BLaER1 (cell line): ENCODE measurements at regions not wholly inside any gene's neighbourhood (a gene's known extent, or its start where the extent isn't known, plus 50 kb on each side); places are given as distances from the start of the nearest gene placed in this dataset.

Source experiments
- H3K27ac ChIP-seq: shearing (Covaris generic); formaldehyde crosslinking; 2 replicates; pipeline ENCODE4 v1.8.1; 2022
- H3K27me3 ChIP-seq: shearing (Covaris generic); formaldehyde crosslinking; 2 replicates; pipeline ENCODE4 v1.8.1; 2022
- H3K36me3 ChIP-seq: shearing (Covaris generic); formaldehyde crosslinking; 2 replicates; pipeline ENCODE4 v1.8.1; 2022
- H3K4me1 ChIP-seq: shearing (Covaris generic); formaldehyde crosslinking; 2 replicates; pipeline ENCODE4 v1.8.1; 2022
- H3K4me2 ChIP-seq: shearing (Covaris generic); formaldehyde crosslinking; 2 replicates; pipeline ENCODE4 v1.8.1; 2022
- H3K4me3 ChIP-seq: shearing (Covaris generic); formaldehyde crosslinking; 2 replicates; pipeline ENCODE4 v1.8.1; 2022
- H3K9ac ChIP-seq: shearing (Covaris generic); formaldehyde crosslinking; 2 replicates; pipeline ENCODE4 v1.8.1; 2022
- H3K9me3 ChIP-seq: shearing (Covaris generic); formaldehyde crosslinking; 2 replicates; pipeline ENCODE4 v1.8.1; 2022
- H4K20me1 ChIP-seq: shearing (Covaris generic); formaldehyde crosslinking; 2 replicates; pipeline ENCODE4 v1.8.1; 2022
- Cebpa-rat ChIP-seq: shearing (Covaris generic); IDR thresholded peaks from 2 replicates; pipeline ENCODE4 v1.8.1; 2022

DNA sequence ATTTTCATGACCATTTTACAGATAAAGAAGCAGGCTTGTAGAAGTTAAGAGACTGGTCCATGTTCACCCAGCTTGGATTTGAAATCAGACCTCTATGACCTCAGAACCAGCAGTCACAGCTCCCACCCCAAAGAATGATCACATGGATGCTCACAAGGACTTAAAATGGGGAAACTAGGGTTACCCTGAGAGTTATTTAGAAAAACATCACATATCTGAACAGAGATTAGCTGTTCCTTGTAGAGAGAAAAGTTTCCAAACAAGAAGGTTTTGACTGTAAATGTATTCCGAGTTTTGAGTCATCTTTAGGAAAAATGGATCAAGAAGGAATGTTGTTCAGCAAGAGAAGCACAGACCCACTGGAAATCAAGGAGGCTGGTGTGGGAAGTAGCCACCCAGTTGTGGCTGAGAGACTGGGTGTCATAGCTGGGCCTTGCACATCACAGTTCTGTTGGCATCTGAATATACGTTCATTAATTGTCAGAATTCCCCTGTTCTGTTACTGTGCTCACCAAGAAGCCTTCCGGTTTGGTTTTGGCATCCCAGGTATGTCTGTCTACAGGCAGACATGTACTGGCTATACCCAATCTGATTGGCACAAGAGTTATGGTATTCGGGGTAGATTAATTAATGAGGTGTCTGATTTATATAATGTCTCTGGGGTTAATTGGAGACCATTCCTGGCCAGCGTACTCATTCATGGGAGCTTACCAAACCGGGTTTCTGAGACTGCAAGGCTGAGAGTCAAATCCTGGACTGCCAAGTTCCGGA is 371.8 kb upstream of the SLC14A2 start:
- Histone ChIP-seq H3K9ac (no peak overlapping the region), H3K4me2 (no peak overlapping the region), H3K27me3 (no peaks in the 10 kb centered on the region), H3K27ac (no peak overlapping the region), H3K9me3 (no peaks in the 10 kb centered on the region), H3K36me3 (no peaks in the 10 kb centered on the region), H3K4me3 (no peak overlapping the region), H4K20me1 (no peaks in the 10 kb centered on the region), H3K4me1 (peaks cover 11% of the 10 kb centered on the region)
- no peak for TF ChIP-seq Cebpa-rat

DNA sequence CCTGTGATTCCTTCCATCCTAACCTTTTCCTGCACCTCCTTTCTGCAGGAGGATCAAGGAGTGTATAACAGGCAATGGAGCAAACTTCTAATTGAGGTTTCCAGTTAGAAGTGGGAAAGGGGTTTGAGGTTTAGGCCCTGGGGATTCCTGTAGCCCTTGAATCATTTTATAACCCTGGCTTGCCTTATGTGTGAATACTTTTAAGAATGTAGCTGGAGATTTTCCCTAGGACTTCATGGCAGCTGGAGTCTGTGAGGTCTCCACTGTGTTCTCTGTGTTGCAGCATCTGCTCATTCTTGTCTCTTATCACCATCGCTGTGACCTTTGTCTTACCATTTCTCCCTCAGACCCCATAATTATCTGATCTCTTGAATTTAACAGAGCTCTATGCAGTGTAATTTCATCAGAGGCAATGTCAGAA is 370.2 kb upstream of the SLC14A2 start:
- no peaks in the 10 kb centered on the region for H4K20me1 ChIP-seq
- H3K4me1 ChIP-seq, result peaks cover 17% of the 10 kb centered on the region
- H3K27ac ChIP-seq, result no peak overlapping the region
- H3K9me3 ChIP-seq, result no peaks in the 10 kb centered on the region
- no peaks in the 10 kb centered on the region for H3K27me3 ChIP-seq
- no peak overlapping the region for H3K4me2 ChIP-seq
- no peak overlapping the region for H3K9ac ChIP-seq
- H3K36me3 ChIP-seq, result no peaks in the 10 kb centered on the region
- TF ChIP-seq Cebpa-rat, result no peak
- no peak overlapping the region for H3K4me3 ChIP-seq

DNA sequence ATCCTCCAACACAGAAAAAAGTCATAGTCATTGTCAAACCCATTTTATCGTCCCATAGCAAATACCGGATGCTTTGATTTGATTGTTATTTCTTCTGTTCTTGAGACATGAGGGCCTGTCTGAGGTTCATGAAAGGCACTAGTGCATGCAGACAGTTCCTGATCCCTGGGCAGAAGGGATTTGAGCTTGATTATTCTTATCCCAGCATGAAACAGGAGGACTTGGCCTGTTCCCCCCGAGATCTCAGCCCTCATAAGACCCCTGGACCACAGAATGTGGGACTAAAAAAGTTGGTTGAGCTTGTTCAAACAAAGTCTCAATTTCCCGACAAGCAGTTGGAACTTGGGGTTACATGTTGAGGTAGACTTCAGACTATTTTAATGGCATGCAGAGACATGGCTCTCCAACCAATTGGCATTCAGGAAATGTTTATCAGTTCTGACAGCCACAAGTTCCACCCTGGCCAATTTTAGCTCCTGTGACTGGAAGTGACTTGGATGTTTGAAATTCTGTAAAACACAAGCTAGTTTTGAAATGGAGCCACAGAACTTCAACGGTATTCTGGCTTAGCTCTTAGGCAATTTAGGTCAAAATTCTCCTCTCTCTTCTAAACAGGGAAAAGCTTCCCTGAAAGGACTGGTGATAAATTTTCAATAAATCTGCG is 366.9 kb upstream of the SLC14A2 start:
- H3K4me2 ChIP-seq, result peak overlapping the region; percentile 58
- no peaks in the 10 kb centered on the region for H3K27me3 ChIP-seq
- H4K20me1 ChIP-seq, result no peaks in the 10 kb centered on the region
- H3K27ac ChIP-seq, result no peak overlapping the region
- no peaks in the 10 kb centered on the region for H3K9me3 ChIP-seq
- no peak overlapping the region for H3K9ac ChIP-seq
- no peak for TF ChIP-seq Cebpa-rat
- peaks cover 17% of the 10 kb centered on the region for H3K4me1 ChIP-seq
- no peak overlapping the region for H3K4me3 ChIP-seq
- no peaks in the 10 kb centered on the region for H3K36me3 ChIP-seq

DNA sequence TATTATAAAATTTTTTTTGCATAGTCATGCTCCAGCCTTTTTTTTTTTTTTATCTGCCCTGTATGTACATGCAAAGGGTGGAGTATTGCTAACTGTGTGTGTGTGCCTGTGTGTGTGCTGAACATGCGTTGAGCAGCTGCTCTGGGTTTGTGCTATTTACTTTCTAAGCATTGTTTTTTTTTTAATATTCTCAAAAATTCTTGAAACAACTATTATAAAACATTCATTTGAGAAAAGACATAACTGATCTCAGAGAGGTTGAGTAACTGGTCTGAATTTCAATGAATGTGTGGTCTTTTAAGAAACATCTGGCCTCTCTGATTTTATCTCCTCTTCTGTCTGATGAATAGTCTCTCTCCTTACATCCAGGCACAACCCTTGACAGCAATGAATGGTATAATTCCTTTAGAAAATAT is 366.0 kb upstream of the SLC14A2 start:
- H3K9me3 ChIP-seq, result no peaks in the 10 kb centered on the region
- H4K20me1 ChIP-seq, result no peaks in the 10 kb centered on the region
- H3K4me3 ChIP-seq, result no peak overlapping the region
- H3K9ac ChIP-seq, result no peak overlapping the region
- no peak for TF ChIP-seq Cebpa-rat
- peaks cover 17% of the 10 kb centered on the region for H3K4me1 ChIP-seq
- H3K36me3 ChIP-seq, result no peaks in the 10 kb centered on the region
- H3K27ac ChIP-seq, result no peak overlapping the region
- no peaks in the 10 kb centered on the region for H3K27me3 ChIP-seq
- no peak overlapping the region for H3K4me2 ChIP-seq

DNA sequence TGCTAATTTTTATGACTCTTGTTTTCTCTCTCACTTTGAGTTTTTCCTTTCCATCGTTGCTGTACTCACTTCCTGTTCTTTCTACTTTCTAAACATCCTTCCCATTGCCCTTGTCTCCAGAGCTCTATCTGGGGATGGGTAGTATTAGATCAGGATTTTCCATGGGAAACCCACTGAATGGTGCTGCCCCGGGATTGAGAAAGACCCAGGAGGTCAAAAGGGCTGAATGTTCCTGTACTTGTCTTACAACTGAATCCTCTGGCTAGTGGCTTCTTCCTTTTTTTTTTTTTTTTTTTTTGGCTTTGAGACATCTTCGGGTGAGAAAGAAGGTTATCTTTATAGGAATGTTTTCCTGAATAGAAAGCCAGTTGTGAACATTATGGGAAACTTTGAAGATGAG is 364.8 kb upstream of the SLC14A2 start:
- no peak for TF ChIP-seq Cebpa-rat
- no peaks in the 10 kb centered on the region for H4K20me1 ChIP-seq
- no peaks in the 10 kb centered on the region for H3K27me3 ChIP-seq
- H3K9ac ChIP-seq, result no peak overlapping the region
- no peak overlapping the region for H3K4me3 ChIP-seq
- no peak overlapping the region for H3K4me2 ChIP-seq
- H3K27ac ChIP-seq, result no peak overlapping the region
- H3K9me3 ChIP-seq, result no peaks in the 10 kb centered on the region
- peaks cover 17% of the 10 kb centered on the region for H3K4me1 ChIP-seq
- no peaks in the 10 kb centered on the region for H3K36me3 ChIP-seq

- Histone ChIP-seq H3K9ac (no peak overlapping the region), H4K20me1 (no peaks in the 10 kb centered on the region), H3K27ac (no peak overlapping the region), H3K4me3 (no peak overlapping the region), H3K36me3 (no peaks in the 10 kb centered on the region), H3K4me2 (no peak overlapping the region), H3K4me1 (peaks cover 17% of the 10 kb centered on the region), H3K27me3 (no peaks in the 10 kb centered on the region), H3K9me3 (no peaks in the 10 kb centered on the region)
- no peak for TF ChIP-seq Cebpa-rat
Observed at GRCh38 chr18:45251236-45251635, 364.0 kb upstream of the SLC14A2 start.

GRCh38 chr18:45252474-45252873 is 362.8 kb upstream of the SLC14A2 start:
- no peak for TF ChIP-seq Cebpa-rat
- H3K27me3 ChIP-seq, result no peaks in the 10 kb centered on the region
- no peaks in the 10 kb centered on the region for H3K9me3 ChIP-seq
- no peak overlapping the region for H3K4me2 ChIP-seq
- H3K4me1 ChIP-seq, result peaks cover 17% of the 10 kb centered on the region
- no peak overlapping the region for H3K9ac ChIP-seq
- H3K4me3 ChIP-seq, result no peak overlapping the region
- H3K27ac ChIP-seq, result no peak overlapping the region
- no peaks in the 10 kb centered on the region for H3K36me3 ChIP-seq
- H4K20me1 ChIP-seq, result no peaks in the 10 kb centered on the region

DNA sequence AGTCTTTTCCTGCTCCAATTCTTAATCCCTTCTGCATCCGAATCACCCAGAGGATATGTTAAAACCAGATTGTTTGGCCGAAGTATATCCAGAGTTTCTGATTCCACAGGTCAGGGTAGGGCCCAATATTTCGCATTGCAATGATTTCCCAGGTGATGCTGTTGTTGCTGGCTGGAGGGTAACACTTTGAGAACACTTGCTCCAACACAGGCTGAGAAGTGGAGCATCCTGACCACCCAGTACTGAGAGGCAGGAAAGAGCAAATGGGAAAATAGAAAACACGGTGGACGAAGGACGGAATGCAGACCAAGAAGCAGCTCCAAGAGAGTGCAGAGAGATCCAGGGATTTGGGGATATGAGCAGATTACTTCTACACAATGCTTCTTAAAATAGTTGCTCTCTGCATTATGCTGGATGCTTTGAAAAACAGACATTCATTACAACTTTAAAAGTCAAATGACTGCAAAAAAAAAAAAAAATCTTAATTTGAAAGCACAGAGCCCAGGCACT is 362.2 kb upstream of the SLC14A2 start:
- Histone ChIP-seq H3K27ac (no peak overlapping the region), H3K9ac (no peak overlapping the region), H4K20me1 (no peaks in the 10 kb centered on the region), H3K4me1 (peaks cover 11% of the 10 kb centered on the region), H3K4me3 (no peak overlapping the region), H3K4me2 (no peak overlapping the region), H3K27me3 (no peaks in the 10 kb centered on the region), H3K9me3 (no peaks in the 10 kb centered on the region), H3K36me3 (no peaks in the 10 kb centered on the region)
- TF ChIP-seq Cebpa-rat, result no peak

GRCh38 chr18:45253973-45254708 is 361.1 kb upstream of the SLC14A2 start:
- H3K27ac ChIP-seq, result no peak overlapping the region
- no peaks in the 10 kb centered on the region for H3K36me3 ChIP-seq
- H3K27me3 ChIP-seq, result no peaks in the 10 kb centered on the region
- no peak for TF ChIP-seq Cebpa-rat
- H3K9ac ChIP-seq, result no peak overlapping the region
- no peak overlapping the region for H3K4me3 ChIP-seq
- H3K4me1 ChIP-seq, result peaks cover under 1% of the 10 kb centered on the region
- no peaks in the 10 kb centered on the region for H4K20me1 ChIP-seq
- no peaks in the 10 kb centered on the region for H3K9me3 ChIP-seq
- no peak overlapping the region for H3K4me2 ChIP-seq

DNA sequence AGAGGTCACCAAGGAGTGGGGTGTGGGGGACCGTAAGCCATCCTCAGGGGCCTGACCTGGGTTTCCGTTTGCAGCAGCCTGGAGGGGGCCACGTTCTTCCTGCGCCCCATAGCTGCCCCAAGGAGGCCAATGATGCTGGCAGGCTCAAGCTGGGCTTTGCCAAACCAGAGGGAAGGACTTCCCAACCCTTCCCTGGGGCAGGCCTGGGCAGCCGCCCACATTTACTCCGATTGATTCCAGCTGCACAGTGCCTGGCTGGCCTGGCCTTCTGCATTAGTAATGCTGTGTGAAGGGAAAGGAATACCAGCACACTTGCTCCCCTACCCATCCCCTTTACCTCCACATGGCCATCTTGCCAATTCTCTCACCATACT is 360.6 kb upstream of the SLC14A2 start:
- Histone ChIP-seq H3K36me3 (no peaks in the 10 kb centered on the region), H3K4me2 (no peak overlapping the region), H4K20me1 (no peaks in the 10 kb centered on the region), H3K4me1 (no peaks in the 10 kb centered on the region), H3K9me3 (no peaks in the 10 kb centered on the region), H3K27ac (no peak overlapping the region), H3K9ac (no peak overlapping the region), H3K4me3 (no peak overlapping the region), H3K27me3 (no peaks in the 10 kb centered on the region)
- TF ChIP-seq Cebpa-rat, result no peak
